Activated CD8-positive, alpha-beta T cell treated with anti-CD3 and anti-CD28 coated beads for 36 hours (primary cell): ENCODE measurements at regions not wholly inside any gene's neighbourhood (a gene's known extent, or its start where the extent isn't known, plus 50 kb on each side); places are given as distances from the start of the nearest gene placed in this dataset.

Source experiments
- ATAC-seq: fragments of 200-7000 bp; cut with Tn5 transposase; one replicate; pipeline ENCODE4 v1.10.0; 2021; ENCODE audit warnings: mild to moderate bottlenecking, moderate library complexity
- CTCF ChIA-PET: fragments of 350-600 bp; sonication (Branson Sonifier 250); formaldehyde crosslinking; loops from one replicate; lab custom pipeline; 2021; ENCODE audit warnings: antibody characterized with exemption; lab: Charles Lee
- POLR2A ChIA-PET: fragments of 350-600 bp; sonication (Branson Sonifier 250); formaldehyde crosslinking; loops from one replicate; lab custom pipeline; 2021; ENCODE audit warnings: antibody characterized with exemption; lab: Charles Lee
- DNase-seq: peaks from one replicate; pipeline ENCODE4 v3.0.0-alpha.2; 2020
- H3K27ac Mint-ChIP-seq: one replicate; pipeline ENCODE4 v1.8.0; 2021; ENCODE audit warnings: mild to moderate bottlenecking, mixed read lengths
- H3K27me3 Mint-ChIP-seq: one replicate; pipeline ENCODE4 v1.8.0; 2021; ENCODE audit warnings: mixed read lengths
- H3K36me3 Mint-ChIP-seq: one replicate; pipeline ENCODE4 v1.8.0; 2021; ENCODE audit warnings: low read depth, mixed read lengths
- H3K4me1 Mint-ChIP-seq: one replicate; pipeline ENCODE4 v1.8.0; 2021; ENCODE audit warnings: low read depth, mixed read lengths
- H3K4me3 Mint-ChIP-seq: one replicate; pipeline ENCODE4 v1.8.0; 2021; ENCODE audit warnings: mild to moderate bottlenecking, moderate library complexity, mixed read lengths
- H3K9me3 Mint-ChIP-seq: one replicate; pipeline ENCODE4 v1.8.0; 2021; ENCODE audit warnings: mixed read lengths
- CTCF ChIP-seq: fragments of 200-600 bp; IDR thresholded peaks from one replicate; pipeline ENCODE4 v1.8.0; 2022; ENCODE audit warnings: antibody characterized with exemption, mild to moderate bottlenecking
- intact Hi-C: fragments of 100-400 bp; cut with micrococcal nuclease; formaldehyde crosslinking; loops from one replicate; pipeline ENCODE4 v1.10.0; 2022

DNA sequence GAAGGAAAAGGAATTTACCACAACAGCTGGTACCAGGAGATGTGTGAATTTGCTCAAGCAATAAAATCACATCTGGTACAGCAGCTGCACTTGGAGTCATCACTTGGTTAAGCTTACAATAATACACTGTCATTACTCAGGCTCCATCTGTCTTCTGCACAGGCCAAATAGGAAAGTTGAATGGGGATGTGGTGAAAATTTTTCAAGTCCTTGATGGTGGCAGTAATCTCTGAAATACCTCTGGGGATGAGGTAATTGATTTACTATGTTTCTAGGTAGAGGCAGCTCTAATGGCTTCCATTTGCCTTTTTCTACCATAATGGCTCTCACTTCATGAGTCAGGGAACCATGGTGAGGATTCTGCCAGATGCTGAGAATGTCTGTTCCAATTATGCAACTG lies 206.8 kb upstream of the ATP10B start:
- no peak for ATAC-seq
- no peaks in the 10 kb centered on the region for H3K9me3 Mint-ChIP-seq
- ChIA-PET POLR2A (interaction anchor here (0.5 kb wide), 1 partner anchor 11 kb away, joined by 3 read pairs; no protein-coding TSS in a partner anchor), CTCF (no interaction called here)
- TF ChIP-seq CTCF = no peak
- peaks cover 3% of the 10 kb centered on the region for H3K27me3 Mint-ChIP-seq
- no peak overlapping the region for H3K4me3 Mint-ChIP-seq
- intact Hi-C loops = no loop called here
- no peak overlapping the region for H3K27ac Mint-ChIP-seq
- no peaks in the 10 kb centered on the region for H3K4me1 Mint-ChIP-seq
- no peak for DNase-seq
- no peaks in the 10 kb centered on the region for H3K36me3 Mint-ChIP-seq

- DNase-seq = no peak
- no peaks in the 10 kb centered on the region for H3K9me3 Mint-ChIP-seq
- no peak for TF ChIP-seq CTCF
- POLR2A ChIA-PET = no interaction called here
- H3K27me3 Mint-ChIP-seq = no peaks in the 10 kb centered on the region
- H3K4me3 Mint-ChIP-seq = no peak overlapping the region
- H3K36me3 Mint-ChIP-seq = no peaks in the 10 kb centered on the region
- no peaks in the 10 kb centered on the region for H3K4me1 Mint-ChIP-seq
- intact Hi-C loops = no loop called here
- CTCF ChIA-PET = no interaction called here
- no peak for ATAC-seq
- H3K27ac Mint-ChIP-seq = no peak overlapping the region
These were observed 200.0 kb upstream of the ATP10B start for GRCh38 chr5:161051920-161052500.

GRCh38 chr5:161047024-161047423 lies 195.0 kb upstream of the ATP10B start:
- Mint-ChIP-seq H3K9me3 (peaks cover 2% of the 10 kb centered on the region), H3K4me1 (no peaks in the 10 kb centered on the region), H3K36me3 (no peaks in the 10 kb centered on the region), H3K4me3 (no peak overlapping the region), H3K27me3 (no peaks in the 10 kb centered on the region), H3K27ac (no peak overlapping the region)
- POLR2A ChIA-PET = no interaction called here
- ATAC-seq (no peak), DNase-seq (no peak)
- intact Hi-C loops = no loop called here
- CTCF ChIA-PET = no interaction called here
- no peak for TF ChIP-seq CTCF

GRCh38 chr5:161042862-161043261 lies 190.9 kb upstream of the ATP10B start:
- no peaks in the 10 kb centered on the region for H3K4me1 Mint-ChIP-seq
- H3K27ac Mint-ChIP-seq = no peak overlapping the region
- peaks cover 2% of the 10 kb centered on the region for H3K9me3 Mint-ChIP-seq
- TF ChIP-seq CTCF = no peak
- POLR2A ChIA-PET = no interaction called here
- H3K4me3 Mint-ChIP-seq = no peak overlapping the region
- H3K27me3 Mint-ChIP-seq = no peaks in the 10 kb centered on the region
- CTCF ChIA-PET = no interaction called here
- intact Hi-C loops = no loop called here
- no peak for ATAC-seq
- no peak for DNase-seq
- no peaks in the 10 kb centered on the region for H3K36me3 Mint-ChIP-seq

- ChIA-PET POLR2A (no interaction called here), CTCF (no interaction called here)
- H3K4me1 Mint-ChIP-seq = no peaks in the 10 kb centered on the region
- DNase-seq (no peak), ATAC-seq (no peak)
- no peak overlapping the region for H3K4me3 Mint-ChIP-seq
- no peak for TF ChIP-seq CTCF
- H3K27me3 Mint-ChIP-seq = no peaks in the 10 kb centered on the region
- no peaks in the 10 kb centered on the region for H3K36me3 Mint-ChIP-seq
- peaks cover 2% of the 10 kb centered on the region for H3K9me3 Mint-ChIP-seq
- H3K27ac Mint-ChIP-seq = no peak overlapping the region
- intact Hi-C loops = no loop called here
These were observed 190.4 kb upstream of the ATP10B start for GRCh38 chr5:161042443-161042842.
